Pancreas (tissue), 10 donors: ENCODE measurements at regions not wholly inside any gene's neighbourhood (a gene's known extent, or its start where the extent isn't known, plus 50 kb on each side); places are given as distances from the start of the nearest gene placed in this dataset.
A peak's percentile ranks its signal among the peaks of the same experiment; 100 is the strongest.
"Not testable (repeated sequence)": the region's sequence is repeated elsewhere in the genome, so short reads cannot be mapped to it uniquely, and the experiment has no call there.

Experiments
- ATAC-seq, 4 donors: fragments of 200-7000 bp; cut with Tn5 transposase; one replicate each; pipeline versions ENCODE4 v1.8.0 to v1.9.1; 2020; ENCODE audit warnings: mild to moderate bottlenecking in 4 of 4, moderate library complexity in 4 of 4
- DNase-seq, 6 donors: peaks; one replicate each; pipeline ENCODE4 v3.0.0-alpha.2; 2020
- FAIRE-seq: peaks from 2 replicates; lab custom pipeline; 2012; peaks lifted over from hg19 to GRCh38; lab: Jason Lieb, UNC
- H3K27ac ChIP-seq, 4 donors: fragments of 200-600 bp; sonication (generic); 1 replicate in 3 of 4; 2 replicates in 1 of 4; pipeline versions ENCODE4 v1.5.0 to v1.8.0; 2020
- H3K27me3 ChIP-seq, 4 donors: fragments of 200-600 bp; one replicate each; pipeline ENCODE4 v1.8.0; 2021
- H3K36me3 ChIP-seq, 3 donors: fragments of 200-600 bp; sonication (generic) in 1 of 3; one replicate each; pipeline versions ENCODE4 v1.5.0 to v1.8.0; 2020 to 2021
- H3K4me1 ChIP-seq, 3 donors: fragments of 200-600 bp; one replicate each; pipeline ENCODE4 v1.8.0; 2021
- H3K4me3 ChIP-seq, 4 donors: fragments of 200-600 bp; sonication (generic) in 2 of 4; one replicate each; pipeline versions ENCODE4 v1.5.0 to v1.8.0; 2020 to 2021
- H3K9me3 ChIP-seq, 4 donors: fragments of 200-600 bp; one replicate each; pipeline ENCODE4 v1.8.0; 2021
- CTCF ChIP-seq, 4 donors: fragments of 200-600 bp; sonication (generic) in 3 of 4; IDR thresholded peaks; one replicate each; pipeline versions ENCODE4 v1.5.0 to v1.8.0; 2021; ENCODE audit warnings: antibody characterized with exemption in 4 of 4
- WGBS, 2 donors: extraction: QIAGEN DNeasy Blood & Tissue Kit; methylation state at CpG; one replicate each; pipeline ENCODE4 v1.1.7; 2013; 5-methylcytosine and 5-hydroxymethylcytosine counted together
- intact Hi-C, 3 donors: fragments of 100-400 bp; cut with DNase I; formaldehyde crosslinking; loops; one replicate each; pipeline versions ENCODE4 v1.11.1 to v1.14.2; 2022
- donor health status: healthy with polysubstance abuse.
- donor health status: DM: no; HTN: no; CAD: no; lungs with moderate emphysema.
- donor health status: DM: no; HTN: no; CAD: no.
- donor health status: control.
- donor health status: control.
- donor health status: Bipolar disorder and iron deficiency.
- donor health status: DM: yes; HTN: yes; CAD: no.
- donor health status: DM: no; HTN: no; CAD: no.
- donor health status: DM: no; HTN: no; CAD: no.
- donor health status: DM: yes; HTN: yes; CAD: no.

- WGBS, 2 donors = 47 to 49% methylated on average over 2 of the region's 2 CpGs
- no peak for DNase-seq
Measured at GRCh38 chr2:198628596-198628995, 824.2 kb downstream of the PLCL1 start.

GRCh38 chr2:198622986-198623730 is 818.8 kb downstream of the PLCL1 start:
- WGBS, 2 donors = 76 to 90% methylated on average over 3 of the region's 3 CpGs
- ATAC-seq (no peak), FAIRE-seq (no peak), DNase-seq (no peak)
- peaks cover 0 to 3% (median 0%) of the 10 kb centered on the region in 4 donors for H3K27me3 ChIP-seq
- H3K9me3 ChIP-seq = no peaks in the 10 kb centered on the region
- no peak overlapping the region for H3K27ac ChIP-seq
- no peaks in the 10 kb centered on the region for H3K4me1 ChIP-seq
- no peak for TF ChIP-seq CTCF (IDR thresholded peaks at IDR 0.05)
- H3K36me3 ChIP-seq = no peaks in the 10 kb centered on the region
- intact Hi-C loops = no loop called here
- H3K4me3 ChIP-seq = no peak overlapping the region

More at GRCh38 chr2:198628596-198628995, 824.2 kb downstream of the PLCL1 start:
- no peak for TF ChIP-seq CTCF (IDR thresholded peaks at IDR 0.05)
- Histone ChIP-seq H3K4me1 (no peaks in the 10 kb centered on the region), H3K4me3 (no peak overlapping the region), H3K9me3 (no peaks in the 10 kb centered on the region), H3K27me3 (peaks cover 0 to 3% (median 0%) of the 10 kb centered on the region in 4 donors), H3K27ac (no peak overlapping the region), H3K36me3 (no peaks in the 10 kb centered on the region)
- ATAC-seq = no peak
- intact Hi-C loops = no loop called here
- no peak for FAIRE-seq

- intact Hi-C loops = no loop called here
- no peak overlapping the region for H3K27ac ChIP-seq
- H3K27me3 ChIP-seq = no peaks in the 10 kb centered on the region
- FAIRE-seq = peak; percentile 29
- H3K36me3 ChIP-seq = no peaks in the 10 kb centered on the region
- H3K9me3 ChIP-seq = no peaks in the 10 kb centered on the region
- no peaks in the 10 kb centered on the region for H3K4me1 ChIP-seq
- peak in 1 of 4 donors; percentile 54 for ATAC-seq
- no peak for TF ChIP-seq CTCF (IDR thresholded peaks at IDR 0.05)
- DNase-seq = no peak
- no peak overlapping the region for H3K4me3 ChIP-seq
- WGBS, 2 donors = 53 to 54% methylated on average over 4 of the region's 4 CpGs
Measured at GRCh38 chr2:198615972-198616371, 811.6 kb downstream of the PLCL1 start.

GRCh38 chr2:198611201-198611600 is 806.8 kb downstream of the PLCL1 start:
- TF ChIP-seq CTCF (IDR thresholded peaks at IDR 0.05) = no peak
- DNase-seq = no peak
- intact Hi-C loops = no loop called here
- no peaks in the 10 kb centered on the region for H3K36me3 ChIP-seq
- H3K4me1 ChIP-seq = no peaks in the 10 kb centered on the region
- H3K9me3 ChIP-seq = no peaks in the 10 kb centered on the region
- FAIRE-seq = no peak
- H3K27me3 ChIP-seq = no peaks in the 10 kb centered on the region
- no peak overlapping the region for H3K27ac ChIP-seq
- WGBS, 2 donors = 40 to 54% methylated on average over 3 of the region's 3 CpGs
- ATAC-seq = no peak
- H3K4me3 ChIP-seq = no peak overlapping the region

- ATAC-seq (no peak), DNase-seq (no peak), FAIRE-seq (no peak)
- intact Hi-C loops = no loop called here
- TF ChIP-seq CTCF (IDR thresholded peaks at IDR 0.05) = no peak
- Histone ChIP-seq H3K4me1 (no peaks in the 10 kb centered on the region), H3K4me3 (no peak overlapping the region), H3K36me3 (no peaks in the 10 kb centered on the region), H3K27me3 (no peaks in the 10 kb centered on the region), H3K27ac (no peak overlapping the region), H3K9me3 (no peaks in the 10 kb centered on the region)
- WGBS, 2 donors = 82 to 90% methylated on average over 1 of the region's 1 CpG
Measured at GRCh38 chr2:198604599-198604998, 800.2 kb downstream of the PLCL1 start.

GRCh38 chr2:198602986-198603385 is 798.6 kb downstream of the PLCL1 start:
- 83 to 92% methylated on average over 15 of the region's 15 CpGs for WGBS, 2 donors
- peak in 1 of 6 donors; percentile 35 for DNase-seq
- FAIRE-seq = not testable (repeated sequence)

More at GRCh38 chr2:198602986-198603385, 798.6 kb downstream of the PLCL1 start:
- ATAC-seq, H3K9me3 ChIP-seq, H3K27me3 ChIP-seq, H3K36me3 ChIP-seq, H3K4me3 ChIP-seq, intact Hi-C loops, H3K4me1 ChIP-seq, H3K27ac ChIP-seq: not testable (repeated sequence)
